ENCODE measurements at regions not wholly inside any gene's neighbourhood (a gene's known extent, or its start where the extent isn't known, plus 50 kb on each side); places are given as distances from the start of the nearest gene placed in this dataset.

DNA sequence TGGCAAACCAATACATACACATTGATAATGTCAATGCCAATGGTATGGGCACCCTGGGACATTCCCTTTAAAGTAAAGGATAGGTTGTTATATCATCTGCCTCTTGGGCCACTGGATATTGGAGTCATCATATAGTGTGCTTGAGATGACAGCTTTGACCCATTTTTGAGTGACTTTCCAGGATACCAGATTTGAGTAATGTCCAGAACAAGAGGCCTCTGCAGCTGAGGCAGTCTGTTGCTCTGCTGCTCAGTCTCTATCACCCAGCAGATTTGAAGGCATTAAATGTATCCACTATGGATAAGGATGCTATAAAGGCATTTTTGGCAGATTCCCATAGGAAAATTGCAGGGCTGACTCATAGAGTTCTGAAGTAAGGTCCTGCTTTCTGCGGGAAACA is 525.6 kb upstream of the SEMA6A start:
- Histone ChIP-seq H3K27me3 (ENCODE audit: insufficient read depth, insufficient read length) (no peaks in the 10 kb centered on the region), H3K4me1 (ENCODE audit: insufficient read depth, insufficient read length) (peaks cover 2% of the 10 kb centered on the region), H3K4me3 (ENCODE audit: insufficient read length, low read depth) (no peak overlapping the region), H3K36me3 (ENCODE audit: insufficient read depth, insufficient read length, low read length) (no peaks in the 10 kb centered on the region), H3K9ac (ENCODE audit: insufficient read length, low read depth) (no peak overlapping the region), H3K9me3 (ENCODE audit: insufficient read depth, low read length) (no peaks in the 10 kb centered on the region)
- no peak for TF ChIP-seq ZNF274 (IDR thresholded peaks at IDR 0.05; ENCODE audit: low read depth, low read length)
- no peak for TF ChIP-seq YY1 (IDR thresholded peaks at IDR 0.05; ENCODE audit: insufficient read depth, insufficient read length)
- no peak for TF ChIP-seq SUZ12 (IDR thresholded peaks at IDR 0.05; ENCODE audit: extremely low read depth, insufficient read depth, insufficient read length)
- DNase-seq (ENCODE audit: low read depth, low spot score) = no peak

GRCh38 chr5:117098094-117098493 is 523.5 kb upstream of the SEMA6A start:
- H3K4me1 ChIP-seq (ENCODE audit: insufficient read depth, insufficient read length) = peaks cover 7% of the 10 kb centered on the region
- TF ChIP-seq YY1 (IDR thresholded peaks at IDR 0.05; ENCODE audit: insufficient read depth, insufficient read length) (no peak), ZNF274 (IDR thresholded peaks at IDR 0.05; ENCODE audit: low read depth, low read length) (no peak), SUZ12 (IDR thresholded peaks at IDR 0.05; ENCODE audit: extremely low read depth, insufficient read depth, insufficient read length) (no peak)
- H3K27me3 ChIP-seq (ENCODE audit: insufficient read depth, insufficient read length) = no peaks in the 10 kb centered on the region
- no peaks in the 10 kb centered on the region for H3K9me3 ChIP-seq (ENCODE audit: insufficient read depth, low read length)
- no peak overlapping the region for H3K9ac ChIP-seq (ENCODE audit: insufficient read length, low read depth)
- no peak for DNase-seq (ENCODE audit: low read depth, low spot score)
- H3K4me3 ChIP-seq (ENCODE audit: insufficient read length, low read depth) = no peak overlapping the region
- H3K36me3 ChIP-seq (ENCODE audit: insufficient read depth, insufficient read length, low read length) = no peaks in the 10 kb centered on the region

- DNase-seq (ENCODE audit: low read depth, low spot score) = no peak
- Histone ChIP-seq H3K4me1 (ENCODE audit: insufficient read depth, insufficient read length) (peaks cover 7% of the 10 kb centered on the region), H3K4me3 (ENCODE audit: insufficient read length, low read depth) (no peak overlapping the region), H3K36me3 (ENCODE audit: insufficient read depth, insufficient read length, low read length) (no peaks in the 10 kb centered on the region), H3K27me3 (ENCODE audit: insufficient read depth, insufficient read length) (no peaks in the 10 kb centered on the region), H3K9me3 (ENCODE audit: insufficient read depth, low read length) (no peaks in the 10 kb centered on the region), H3K9ac (ENCODE audit: insufficient read length, low read depth) (no peak overlapping the region)
- TF ChIP-seq YY1 (IDR thresholded peaks at IDR 0.05; ENCODE audit: insufficient read depth, insufficient read length) = no peak
- TF ChIP-seq ZNF274 (IDR thresholded peaks at IDR 0.05; ENCODE audit: low read depth, low read length) = no peak
- no peak for TF ChIP-seq SUZ12 (IDR thresholded peaks at IDR 0.05; ENCODE audit: extremely low read depth, insufficient read depth, insufficient read length)
Measured at GRCh38 chr5:117095346-117096332, 521.0 kb upstream of the SEMA6A start.

DNA sequence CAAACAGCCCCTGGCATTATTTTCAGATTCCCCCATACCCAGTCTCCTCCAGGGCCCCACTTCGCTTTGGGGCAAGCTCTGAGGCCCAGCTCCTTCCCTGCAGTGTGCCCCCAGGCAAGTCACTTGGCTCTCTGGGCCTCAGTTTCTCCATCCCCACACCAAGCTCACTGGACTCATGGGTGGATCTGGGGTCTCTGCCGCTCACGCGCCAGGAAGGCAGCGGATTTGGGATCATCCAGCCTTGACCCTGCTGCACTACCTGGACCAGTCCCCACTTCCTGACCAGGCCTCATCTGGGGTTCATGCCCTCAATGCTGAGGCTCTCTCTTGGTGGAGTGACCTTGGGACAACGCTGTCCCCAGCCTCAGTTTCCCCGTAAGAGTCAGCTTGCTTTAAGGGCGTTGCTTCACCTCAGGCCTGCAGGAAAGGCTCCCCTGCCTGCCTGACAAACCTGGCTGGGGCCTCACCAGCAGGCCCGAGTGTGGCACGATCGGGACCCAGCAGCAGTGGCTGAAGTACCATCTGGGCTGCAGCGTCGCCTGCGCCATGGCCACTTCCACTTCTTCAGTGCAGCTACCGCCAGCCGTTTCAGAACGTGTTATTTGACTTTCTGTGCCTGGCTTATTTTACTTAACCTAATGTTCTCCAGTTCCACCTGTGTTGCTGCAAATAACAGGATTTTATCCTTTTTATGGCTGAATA is 519.6 kb upstream of the SEMA6A start:
- Histone ChIP-seq H3K9ac (ENCODE audit: insufficient read length, low read depth) (no peak overlapping the region), H3K36me3 (ENCODE audit: insufficient read depth, insufficient read length, low read length) (no peaks in the 10 kb centered on the region), H3K4me1 (ENCODE audit: insufficient read depth, insufficient read length) (peaks cover 7% of the 10 kb centered on the region), H3K27me3 (ENCODE audit: insufficient read depth, insufficient read length) (no peaks in the 10 kb centered on the region), H3K9me3 (ENCODE audit: insufficient read depth, low read length) (no peaks in the 10 kb centered on the region), H3K4me3 (ENCODE audit: insufficient read length, low read depth) (no peak overlapping the region)
- no peak for TF ChIP-seq YY1 (IDR thresholded peaks at IDR 0.05; ENCODE audit: insufficient read depth, insufficient read length)
- TF ChIP-seq SUZ12 (IDR thresholded peaks at IDR 0.05; ENCODE audit: extremely low read depth, insufficient read depth, insufficient read length) = no peak
- no peak for TF ChIP-seq ZNF274 (IDR thresholded peaks at IDR 0.05; ENCODE audit: low read depth, low read length)
- no peak for DNase-seq (ENCODE audit: low read depth, low spot score)

- H3K9me3 ChIP-seq (ENCODE audit: insufficient read depth, low read length) = no peaks in the 10 kb centered on the region
- DNase-seq (ENCODE audit: low read depth, low spot score) = no peak
- peaks cover 7% of the 10 kb centered on the region for H3K4me1 ChIP-seq (ENCODE audit: insufficient read depth, insufficient read length)
- H3K4me3 ChIP-seq (ENCODE audit: insufficient read length, low read depth) = no peak overlapping the region
- no peaks in the 10 kb centered on the region for H3K27me3 ChIP-seq (ENCODE audit: insufficient read depth, insufficient read length)
- no peak overlapping the region for H3K9ac ChIP-seq (ENCODE audit: insufficient read length, low read depth)
- TF ChIP-seq SUZ12 (IDR thresholded peaks at IDR 0.05; ENCODE audit: extremely low read depth, insufficient read depth, insufficient read length) = no peak
- no peaks in the 10 kb centered on the region for H3K36me3 ChIP-seq (ENCODE audit: insufficient read depth, insufficient read length, low read length)
Measured at GRCh38 chr5:117093653-117094052, 519.0 kb upstream of the SEMA6A start.

GRCh38 chr5:117089001-117089400 is 514.4 kb upstream of the SEMA6A start:
- DNase-seq (ENCODE audit: low read depth, low spot score) = no peak
- no peaks in the 10 kb centered on the region for H3K36me3 ChIP-seq (ENCODE audit: insufficient read depth, insufficient read length, low read length)
- no peak overlapping the region for H3K4me3 ChIP-seq (ENCODE audit: insufficient read length, low read depth)
- TF ChIP-seq SUZ12 (IDR thresholded peaks at IDR 0.05; ENCODE audit: extremely low read depth, insufficient read depth, insufficient read length) (no peak), ZNF274 (IDR thresholded peaks at IDR 0.05; ENCODE audit: low read depth, low read length) (no peak), YY1 (IDR thresholded peaks at IDR 0.05; ENCODE audit: insufficient read depth, insufficient read length) (no peak)
- no peak overlapping the region for H3K9ac ChIP-seq (ENCODE audit: insufficient read length, low read depth)
- no peaks in the 10 kb centered on the region for H3K9me3 ChIP-seq (ENCODE audit: insufficient read depth, low read length)
- H3K27me3 ChIP-seq (ENCODE audit: insufficient read depth, insufficient read length) = no peaks in the 10 kb centered on the region
- peaks cover under 1% of the 10 kb centered on the region for H3K4me1 ChIP-seq (ENCODE audit: insufficient read depth, insufficient read length)

DNA sequence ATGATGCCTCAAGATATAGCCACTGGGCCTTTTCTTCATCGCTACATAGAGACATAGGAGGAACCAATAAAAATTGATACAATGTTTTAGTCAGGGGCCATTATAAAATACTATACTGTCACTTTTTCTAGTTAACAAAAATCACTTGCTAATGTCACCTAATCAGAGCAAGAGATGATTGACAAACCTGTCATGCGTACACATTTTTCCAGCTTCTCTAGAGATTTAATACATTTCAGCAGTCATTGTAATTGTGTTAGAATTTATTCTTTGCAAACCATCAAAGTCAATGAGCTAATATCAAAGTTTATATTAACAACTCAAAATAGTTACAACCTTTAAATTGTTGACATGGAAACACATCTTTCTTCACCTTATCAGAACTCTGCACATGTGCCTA is 513.6 kb upstream of the SEMA6A start:
- DNase-seq (ENCODE audit: low read depth, low spot score) = no peak
- no peaks in the 10 kb centered on the region for H3K9me3 ChIP-seq (ENCODE audit: insufficient read depth, low read length)
- H3K4me3 ChIP-seq (ENCODE audit: insufficient read length, low read depth) = no peak overlapping the region
- TF ChIP-seq ZNF274 (IDR thresholded peaks at IDR 0.05; ENCODE audit: low read depth, low read length) (no peak), SUZ12 (IDR thresholded peaks at IDR 0.05; ENCODE audit: extremely low read depth, insufficient read depth, insufficient read length) (no peak), YY1 (IDR thresholded peaks at IDR 0.05; ENCODE audit: insufficient read depth, insufficient read length) (no peak)
- H3K36me3 ChIP-seq (ENCODE audit: insufficient read depth, insufficient read length, low read length) = no peaks in the 10 kb centered on the region
- no peak overlapping the region for H3K9ac ChIP-seq (ENCODE audit: insufficient read length, low read depth)
- H3K4me1 ChIP-seq (ENCODE audit: insufficient read depth, insufficient read length) = no peaks in the 10 kb centered on the region
- H3K27me3 ChIP-seq (ENCODE audit: insufficient read depth, insufficient read length) = no peaks in the 10 kb centered on the region

Measured in NT2/D1 (cell line).